Panc1 (cell line): ENCODE measurements at regions not wholly inside any gene's neighbourhood (a gene's known extent, or its start where the extent isn't known, plus 50 kb on each side); places are given as distances from the start of the nearest gene placed in this dataset.

Source experiments
- POLR2AphosphoS5 ChIP-seq: IDR thresholded peaks from 2 replicates; pipeline ENCODE4 v1.6.1; 2012; ENCODE audit warnings: mild to moderate bottlenecking, low read depth, low read length, moderate library complexity
- TCF7L2 ChIP-seq: IDR thresholded peaks from 2 replicates; pipeline ENCODE4 v1.6.1; 2011; ENCODE audit warnings: mild to moderate bottlenecking, low read depth, low read length, inconsistent platforms
- TF ChIP-seq, protein P1 (sequence below): fragments of 450-650 bp; IDR thresholded peaks from 2 replicates; pipeline ENCODE4 v1.5.1; 2017; ENCODE audit warnings: mild to moderate bottlenecking

DNA sequence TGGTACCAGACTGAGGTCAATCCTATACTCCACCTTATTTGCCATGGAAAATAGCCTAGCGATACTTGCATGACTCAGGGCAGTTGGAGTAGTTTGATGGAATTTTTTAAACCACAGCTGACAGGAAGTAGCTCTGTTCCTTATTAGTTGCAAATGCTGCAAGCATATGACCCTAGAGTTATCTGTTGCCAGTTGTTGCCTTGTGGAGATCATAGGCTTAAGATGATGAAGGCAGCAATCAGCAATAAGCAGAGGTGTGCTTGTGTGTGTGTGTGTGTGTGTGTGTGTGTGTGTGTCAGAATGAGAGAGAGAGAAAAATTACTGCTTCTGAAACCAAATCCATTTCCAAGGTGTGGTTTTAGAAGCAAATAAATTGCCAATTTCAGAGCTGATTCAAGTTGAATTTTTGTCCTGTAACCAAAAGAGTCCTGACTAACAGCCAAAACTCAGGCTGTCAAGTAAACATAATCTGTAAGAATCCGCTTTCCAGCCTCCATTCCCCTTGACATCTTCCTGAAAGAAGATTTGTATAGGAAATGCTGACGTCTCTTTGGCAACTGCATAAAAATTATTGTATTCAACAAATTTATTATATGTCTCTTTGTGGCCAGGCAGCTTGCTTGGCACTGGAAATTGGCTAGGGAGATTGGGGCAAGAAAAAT lies 141.2 kb downstream of the SERPINI1 start:
- TF ChIP-seq TCF7L2, result no peak
- TF ChIP-seq, protein P1, sequence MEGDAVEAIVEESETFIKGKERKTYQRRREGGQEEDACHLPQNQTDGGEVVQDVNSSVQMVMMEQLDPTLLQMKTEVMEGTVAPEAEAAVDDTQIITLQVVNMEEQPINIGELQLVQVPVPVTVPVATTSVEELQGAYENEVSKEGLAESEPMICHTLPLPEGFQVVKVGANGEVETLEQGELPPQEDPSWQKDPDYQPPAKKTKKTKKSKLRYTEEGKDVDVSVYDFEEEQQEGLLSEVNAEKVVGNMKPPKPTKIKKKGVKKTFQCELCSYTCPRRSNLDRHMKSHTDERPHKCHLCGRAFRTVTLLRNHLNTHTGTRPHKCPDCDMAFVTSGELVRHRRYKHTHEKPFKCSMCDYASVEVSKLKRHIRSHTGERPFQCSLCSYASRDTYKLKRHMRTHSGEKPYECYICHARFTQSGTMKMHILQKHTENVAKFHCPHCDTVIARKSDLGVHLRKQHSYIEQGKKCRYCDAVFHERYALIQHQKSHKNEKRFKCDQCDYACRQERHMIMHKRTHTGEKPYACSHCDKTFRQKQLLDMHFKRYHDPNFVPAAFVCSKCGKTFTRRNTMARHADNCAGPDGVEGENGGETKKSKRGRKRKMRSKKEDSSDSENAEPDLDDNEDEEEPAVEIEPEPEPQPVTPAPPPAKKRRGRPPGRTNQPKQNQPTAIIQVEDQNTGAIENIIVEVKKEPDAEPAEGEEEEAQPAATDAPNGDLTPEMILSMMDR, result no peak
- no peak for TF ChIP-seq POLR2AphosphoS5
